D341Med (cell line): ENCODE measurements at regions not wholly inside any gene's neighbourhood (a gene's known extent, or its start where the extent isn't known, plus 50 kb on each side); places are given as distances from the start of the nearest gene placed in this dataset.

Experiments used
- DNase-seq: peaks from one replicate; pipeline ENCODE4 v3.0.0; 2012; ENCODE audit warnings: low spot score

DNA sequence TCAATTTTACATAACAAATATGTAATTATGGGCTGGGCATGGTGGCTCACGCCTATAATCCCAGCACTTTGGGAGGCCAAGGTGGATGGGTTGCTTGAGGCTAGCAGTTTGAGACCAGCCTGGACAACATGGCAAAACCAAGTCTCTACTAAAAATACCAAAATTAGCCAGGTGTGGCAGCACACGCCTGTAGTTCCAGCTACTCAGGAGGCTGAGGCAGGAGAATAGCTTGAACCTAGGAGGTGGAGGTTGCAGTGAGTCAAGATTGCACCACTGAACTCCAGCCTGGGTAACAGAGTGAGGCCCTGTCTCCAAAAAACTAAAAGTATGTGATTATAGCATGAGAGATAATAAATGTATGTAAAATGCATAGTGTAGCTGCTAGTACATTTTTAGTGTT, 229.0 kb downstream of the PPARGC1A start:
- no peak for DNase-seq

DNA sequence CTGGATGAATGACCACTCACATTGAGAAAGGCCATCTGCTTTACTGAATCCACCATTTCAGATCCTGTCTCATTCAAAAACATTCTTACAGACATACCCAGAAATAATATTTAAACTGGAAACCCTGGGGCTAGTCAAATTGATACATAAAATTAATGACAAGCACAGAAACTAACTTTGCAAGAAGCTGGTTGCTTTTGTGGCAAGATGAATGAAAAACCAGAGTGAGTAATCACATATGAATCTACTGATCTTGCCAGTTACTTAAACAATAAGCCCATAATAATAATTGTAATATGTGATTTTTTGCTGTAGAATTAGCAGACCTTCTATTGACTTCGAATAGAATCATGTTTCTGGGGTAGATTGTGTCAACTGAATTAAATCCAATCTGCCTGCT, 235.1 kb downstream of the PPARGC1A start:
- DNase-seq = no peak

DNA sequence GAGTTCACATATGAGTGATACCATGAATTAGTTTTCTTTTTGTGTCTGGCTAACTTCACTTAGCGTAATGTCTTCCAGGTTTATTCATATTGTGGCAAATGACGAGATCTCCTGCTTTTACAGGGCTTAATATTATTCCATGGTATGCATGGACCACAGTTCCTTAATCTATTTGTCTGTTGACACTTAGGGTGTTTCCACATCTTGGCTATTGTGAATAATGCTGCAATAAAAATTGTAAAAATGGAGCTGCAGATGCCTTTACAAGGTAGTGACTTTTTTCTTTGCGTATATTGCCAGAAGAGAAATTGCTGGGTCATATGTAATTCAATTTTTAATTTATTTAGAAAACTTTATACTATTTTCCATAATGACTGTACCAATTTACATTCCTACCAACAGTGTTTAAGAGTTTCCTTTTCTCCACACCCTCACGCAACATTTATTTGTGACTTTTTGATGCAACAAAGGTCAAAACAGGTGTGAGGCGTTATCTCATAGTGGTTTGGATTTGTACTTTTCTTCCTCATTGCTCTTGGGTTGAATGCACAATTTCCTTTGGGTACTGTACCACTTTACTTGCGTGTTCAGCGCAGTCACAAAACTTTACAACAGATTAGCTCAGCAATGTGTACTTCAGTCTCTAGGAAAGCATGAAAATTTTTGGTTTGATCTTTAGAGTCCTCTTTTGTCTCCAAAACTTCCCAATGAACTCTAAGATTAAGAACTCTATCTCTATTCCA, 240.8 kb downstream of the PPARGC1A start:
- no peak for DNase-seq

DNA sequence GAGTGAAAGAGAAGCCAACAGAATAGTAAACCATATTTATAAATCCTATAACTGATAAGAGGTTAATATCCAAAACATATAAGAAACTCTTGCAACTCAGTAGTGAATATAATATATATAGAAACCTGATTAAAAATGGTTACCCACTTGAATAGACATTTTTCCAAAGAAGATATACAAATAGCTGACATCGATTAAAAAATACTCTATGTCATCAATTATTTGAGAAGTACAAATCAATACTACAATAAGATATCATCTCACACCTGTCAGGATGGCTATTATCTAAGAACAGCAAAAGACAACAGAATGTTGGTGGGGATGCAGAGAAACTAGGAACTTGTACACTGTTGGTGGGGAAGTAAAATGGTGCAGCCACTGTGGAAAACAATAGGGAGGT, 254.4 kb downstream of the PPARGC1A start:
- DNase-seq = no peak

- DNase-seq = no peak
Observed at GRCh38 chr4:23631255-23631950, 258.4 kb downstream of the PPARGC1A start.

DNA sequence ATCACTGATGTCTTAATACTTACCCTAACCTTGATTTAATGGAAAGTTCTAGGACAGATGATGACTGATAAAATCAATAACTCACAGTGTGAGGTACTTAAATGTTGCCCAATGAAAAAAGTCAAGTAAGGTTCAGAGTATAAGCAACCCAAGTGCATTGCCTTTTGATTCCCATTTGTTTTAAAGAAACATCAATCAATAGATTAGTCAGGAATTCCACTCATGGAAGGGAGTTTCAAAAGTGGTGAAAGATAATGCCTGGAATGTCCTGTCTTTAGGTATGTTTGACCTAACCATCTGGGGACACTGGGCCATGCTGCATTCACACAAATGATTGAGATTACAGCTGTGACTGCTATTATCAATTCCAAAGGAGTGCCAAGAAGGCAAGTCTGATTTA, 259.7 kb downstream of the PPARGC1A start:
- no peak for DNase-seq

DNA sequence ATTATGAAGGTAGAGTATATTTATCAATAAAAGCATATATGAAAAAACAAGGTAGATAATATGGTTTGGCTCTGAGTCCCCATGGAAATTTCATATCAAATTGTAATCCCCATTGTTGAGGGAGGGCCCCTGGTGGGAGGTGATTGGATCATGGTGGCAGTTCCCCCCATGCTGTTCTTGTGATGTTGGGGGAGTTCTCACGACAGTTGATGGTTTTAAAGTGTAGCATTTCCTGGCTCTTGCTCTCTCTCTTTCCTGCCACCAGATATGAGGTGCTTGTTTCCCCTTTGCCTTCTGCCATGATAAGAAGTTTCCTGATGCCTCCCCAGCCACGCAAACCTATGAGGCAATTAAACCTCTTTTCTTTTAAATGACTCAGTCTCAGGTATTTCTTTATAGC, 260.4 kb downstream of the PPARGC1A start:
- DNase-seq = no peak

GRCh38 chr4:23614284-23614892, 275.5 kb downstream of the PPARGC1A start:
- peak; percentile 26 for DNase-seq

- no peak for DNase-seq
Observed at GRCh38 chr4:23613782-23614181, 276.1 kb downstream of the PPARGC1A start.

DNA sequence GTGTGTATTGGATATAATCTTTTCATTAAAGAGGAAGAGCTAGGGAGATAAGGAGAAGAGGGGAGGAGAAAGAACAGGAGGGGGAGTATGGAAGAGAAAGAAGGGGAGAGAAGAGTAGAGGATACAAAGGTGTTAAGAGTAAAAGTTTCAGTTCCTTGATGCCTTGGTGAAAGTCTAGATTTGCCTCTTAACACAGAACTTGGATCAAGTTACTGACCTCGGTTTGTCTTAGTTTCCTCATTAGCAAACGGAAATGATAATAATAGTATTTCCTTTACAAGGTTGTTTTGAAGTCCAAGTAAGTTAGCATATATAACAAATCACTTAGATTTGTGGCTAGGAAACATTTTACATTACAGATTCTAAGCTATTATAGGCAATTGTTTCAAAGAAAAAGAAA, 287.1 kb downstream of the PPARGC1A start:
- DNase-seq = no peak

- DNase-seq = no peak
Observed at GRCh38 chr4:23594125-23594524, 295.7 kb downstream of the PPARGC1A start.

- DNase-seq = no peak
Observed at GRCh38 chr4:23590431-23590830, 299.4 kb downstream of the PPARGC1A start.

GRCh38 chr4:23584024-23584423, 305.8 kb downstream of the PPARGC1A start:
- DNase-seq = no peak

GRCh38 chr4:23582671-23583070, 307.2 kb downstream of the PPARGC1A start:
- no peak for DNase-seq

DNA sequence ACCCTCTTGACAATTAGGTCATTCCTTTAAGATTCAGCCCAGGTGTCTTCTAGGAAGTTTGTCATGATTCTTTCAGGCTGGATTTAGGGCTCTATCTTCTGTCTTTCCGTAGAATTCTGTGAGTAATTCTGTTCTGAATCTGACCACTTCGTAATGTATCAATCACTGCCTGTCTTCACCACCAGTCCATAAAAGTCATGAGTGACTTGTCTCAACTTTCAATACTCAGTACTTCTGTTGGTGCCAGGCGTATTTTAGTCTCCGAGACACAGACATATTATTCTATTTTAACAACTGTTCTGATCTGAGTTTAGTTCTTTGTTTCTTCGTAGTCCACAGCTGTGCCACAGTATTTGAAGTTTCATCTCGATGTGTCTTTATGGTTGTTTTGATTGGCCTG, 310.7 kb downstream of the PPARGC1A start:
- no peak for DNase-seq

DNA sequence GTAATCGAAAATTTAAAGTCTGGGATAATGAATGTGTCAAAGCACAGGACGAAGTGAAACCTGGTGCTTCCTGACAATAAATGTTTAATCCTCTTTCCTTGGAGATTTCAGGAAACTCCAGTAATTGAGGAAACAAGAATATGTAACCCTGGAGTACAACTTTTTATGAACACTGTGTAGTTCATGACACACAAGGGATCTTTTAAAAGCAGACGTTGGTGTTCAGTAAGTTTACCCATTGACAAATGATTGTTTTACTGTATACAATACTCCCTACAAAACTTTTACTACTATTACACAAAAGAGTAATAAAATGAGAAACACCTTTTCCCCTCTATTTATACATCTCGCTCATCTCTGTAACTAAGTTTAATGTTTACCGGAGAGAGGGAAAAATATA, 312.4 kb downstream of the PPARGC1A start:
- no peak for DNase-seq

DNA sequence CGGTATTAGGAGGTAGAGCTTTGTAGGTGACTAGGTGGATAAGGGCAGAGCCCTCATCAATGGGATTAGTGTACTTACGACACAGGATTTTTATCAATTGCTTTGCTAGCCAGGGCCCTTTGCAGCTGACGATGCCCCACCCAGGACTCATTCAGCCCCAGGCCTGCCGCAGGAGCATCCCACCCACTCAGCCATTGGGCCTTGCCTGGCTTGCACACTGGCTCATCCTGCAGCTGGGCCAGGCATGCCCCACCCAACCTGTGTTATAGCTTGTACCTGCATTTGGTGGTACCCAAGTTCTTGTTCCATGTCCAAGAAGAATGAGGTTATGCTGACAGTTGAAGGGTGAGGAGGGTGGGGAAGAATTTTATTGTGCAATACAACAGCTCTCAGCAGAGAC, 317.5 kb downstream of the PPARGC1A start:
- DNase-seq = no peak

DNA sequence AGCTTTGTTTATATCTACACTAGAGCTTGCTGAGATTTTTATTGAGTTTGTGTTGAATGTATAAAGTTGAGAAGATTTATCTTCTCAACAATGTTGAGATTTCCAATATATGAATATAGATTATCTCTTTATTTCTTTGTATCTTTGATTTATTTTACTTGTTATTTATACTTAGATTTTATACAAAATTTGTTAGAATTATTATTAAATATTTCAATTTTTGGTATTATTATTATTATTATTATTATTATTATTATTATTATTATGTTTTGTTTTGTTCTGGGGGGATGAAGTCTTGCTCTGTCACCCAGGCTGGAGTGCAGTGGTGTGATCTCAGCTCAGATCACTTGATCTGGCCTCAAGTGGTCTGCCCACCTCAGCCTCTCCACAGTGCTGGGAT, 322.5 kb downstream of the PPARGC1A start:
- DNase-seq = no peak

DNA sequence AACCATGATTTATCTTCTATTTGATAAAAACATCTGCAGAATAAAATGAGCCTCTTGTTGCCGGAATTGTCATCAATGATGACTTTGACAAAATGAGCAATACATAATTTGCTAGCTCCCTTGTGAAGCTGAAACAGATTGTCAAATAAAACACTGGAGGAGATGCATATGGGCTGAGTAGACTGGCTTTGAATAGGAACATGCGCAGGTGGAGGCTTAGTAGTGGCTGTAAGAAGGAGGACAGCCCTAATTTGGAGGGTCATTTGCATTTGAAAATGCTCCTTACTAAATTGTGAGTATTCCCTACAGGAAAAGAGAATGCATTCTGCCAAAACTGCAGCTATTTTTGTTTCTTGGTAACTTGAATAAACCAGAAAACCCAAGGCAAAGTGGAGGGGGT, 329.1 kb downstream of the PPARGC1A start:
- DNase-seq = no peak

GRCh38 chr4:23558101-23558500, 331.7 kb downstream of the PPARGC1A start:
- DNase-seq = no peak

DNA sequence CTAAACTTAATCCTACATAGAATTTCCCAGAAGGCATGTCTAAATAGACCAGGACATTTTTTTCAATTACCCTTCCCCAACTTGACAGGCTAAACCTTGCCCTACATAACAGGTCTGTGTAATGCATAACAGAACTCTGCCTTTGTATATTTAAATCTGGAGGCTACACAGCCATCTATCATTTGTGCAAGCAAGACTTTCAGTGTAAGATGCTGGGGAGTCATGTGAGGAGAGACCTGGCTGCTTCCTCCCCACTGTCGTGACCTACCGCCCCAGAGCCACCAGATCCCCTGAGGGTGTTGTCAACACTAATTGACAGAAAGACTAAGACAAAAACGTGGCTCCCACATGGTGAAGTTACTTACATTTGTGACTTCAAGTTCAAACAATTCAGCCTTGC, 342.2 kb downstream of the PPARGC1A start:
- DNase-seq = no peak

DNA sequence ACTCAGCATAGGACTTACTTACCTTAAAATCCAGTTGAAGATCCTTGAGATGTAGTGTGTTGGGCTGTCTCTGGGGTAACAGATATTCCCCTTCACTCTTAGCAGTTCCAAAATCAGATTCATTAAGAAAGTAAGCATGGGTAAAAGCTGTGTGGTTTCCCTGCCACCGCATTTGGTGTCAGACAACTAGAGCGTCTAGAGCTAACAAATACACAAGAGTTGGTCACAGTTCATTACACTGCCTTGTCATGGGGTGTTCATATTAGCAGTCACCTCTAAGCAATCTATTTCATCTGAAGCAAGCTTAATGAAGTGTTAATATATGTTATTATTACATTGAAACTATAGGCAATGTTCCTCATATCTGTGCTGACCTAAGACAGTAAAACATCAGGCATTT, 342.8 kb downstream of the PPARGC1A start:
- DNase-seq = no peak

DNA sequence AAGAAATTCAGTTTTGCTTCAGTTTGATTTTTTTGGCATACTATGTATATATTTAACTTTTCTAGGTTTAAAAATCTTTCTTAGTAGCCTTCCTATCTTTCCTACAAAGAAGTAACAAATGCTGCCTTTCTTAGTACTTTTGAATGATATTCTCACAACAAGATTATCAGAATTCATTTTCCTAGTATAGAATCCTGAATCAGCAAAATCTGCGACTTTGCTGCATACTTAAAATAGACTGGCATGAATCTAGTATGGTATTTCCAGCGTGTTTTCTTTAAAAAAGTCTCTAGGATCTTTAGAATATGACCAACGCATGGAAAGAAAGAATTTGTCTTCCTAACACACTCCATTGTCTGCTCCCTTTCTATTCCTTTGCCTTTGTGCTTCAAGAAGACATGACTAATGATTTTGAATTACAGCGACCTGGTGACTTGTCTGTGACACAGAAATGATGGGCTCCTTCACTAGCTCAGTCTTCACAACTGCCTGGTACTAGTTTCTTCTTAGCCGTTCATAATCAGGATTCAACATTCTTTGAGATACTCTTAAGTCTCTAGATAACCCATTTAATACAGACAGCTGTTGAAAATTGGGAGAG, 349.8 kb downstream of the PPARGC1A start:
- no peak for DNase-seq
